HK-2 (cell line): ENCODE measurements at regions not wholly inside any gene's neighbourhood (a gene's known extent, or its start where the extent isn't known, plus 50 kb on each side); places are given as distances from the start of the nearest gene placed in this dataset.
A peak's percentile ranks its signal among the peaks of the same experiment; 100 is the strongest.
"Not testable (repeated sequence)": the region's sequence is repeated elsewhere in the genome, so short reads cannot be mapped to it uniquely, and the experiment has no call there.

Source experiments
- DNase-seq: peaks from one replicate; pipeline ENCODE4 v3.0.0-alpha.2; 2018; ENCODE audit not compliant: unreplicated experiment

DNA sequence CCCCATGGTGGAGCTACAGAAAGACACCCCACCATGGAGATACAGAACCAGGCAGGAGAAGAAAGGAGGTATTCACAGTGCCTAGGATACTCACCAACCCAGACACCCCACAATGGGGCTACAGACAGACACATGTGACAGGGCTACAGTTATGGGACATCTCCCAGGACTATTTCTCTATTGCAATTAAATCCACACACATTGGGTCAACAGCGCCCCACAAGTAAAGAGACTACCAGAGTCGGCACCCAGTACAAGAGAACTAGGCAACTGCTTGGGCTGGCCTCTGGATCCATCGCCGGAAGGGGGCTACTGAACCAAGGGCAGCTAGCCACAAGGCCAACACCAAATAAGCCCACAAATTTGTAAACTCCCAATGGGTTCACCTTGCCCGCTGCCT, 310.1 kb upstream of the NCKAP5 start:
- no peak for DNase-seq

DNA sequence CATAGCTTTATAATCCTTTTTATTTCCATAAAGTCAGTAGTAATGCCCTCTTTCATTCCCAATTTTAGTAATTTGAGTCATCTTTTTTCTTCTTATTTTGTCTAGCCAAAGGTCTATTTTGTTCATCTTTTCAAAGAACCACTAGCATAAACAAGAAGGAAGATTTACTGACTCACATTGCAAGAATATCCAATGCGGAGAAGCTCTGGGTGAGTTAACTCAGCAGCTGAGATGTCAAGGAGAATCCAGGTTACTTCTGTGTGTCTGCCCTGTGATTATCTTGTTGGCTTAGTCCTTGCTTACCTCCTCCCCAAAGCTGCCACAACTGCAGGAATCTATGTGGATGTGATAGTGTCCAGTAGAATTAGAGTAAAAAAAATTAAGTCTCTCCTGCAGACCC, 311.4 kb upstream of the NCKAP5 start:
- no peak for DNase-seq

DNA sequence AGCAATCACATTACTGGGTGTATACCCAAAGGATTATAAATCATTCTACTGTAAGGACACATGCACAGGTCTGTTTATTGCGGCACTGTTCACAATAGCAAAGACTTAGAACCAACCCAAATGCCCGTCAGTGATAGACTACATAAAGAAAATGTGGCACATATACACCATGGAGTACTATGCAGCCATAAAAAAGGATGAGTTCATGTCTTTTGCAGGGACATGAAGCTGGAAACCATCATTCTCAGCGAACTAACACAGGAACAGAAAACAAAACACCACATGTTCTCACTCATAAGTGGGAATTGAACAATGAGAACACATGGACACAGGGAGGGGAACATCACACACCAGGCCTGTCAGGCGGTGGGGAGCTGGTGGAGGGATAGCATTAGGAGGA, 313.9 kb upstream of the NCKAP5 start:
- DNase-seq: not testable (repeated sequence)

DNA sequence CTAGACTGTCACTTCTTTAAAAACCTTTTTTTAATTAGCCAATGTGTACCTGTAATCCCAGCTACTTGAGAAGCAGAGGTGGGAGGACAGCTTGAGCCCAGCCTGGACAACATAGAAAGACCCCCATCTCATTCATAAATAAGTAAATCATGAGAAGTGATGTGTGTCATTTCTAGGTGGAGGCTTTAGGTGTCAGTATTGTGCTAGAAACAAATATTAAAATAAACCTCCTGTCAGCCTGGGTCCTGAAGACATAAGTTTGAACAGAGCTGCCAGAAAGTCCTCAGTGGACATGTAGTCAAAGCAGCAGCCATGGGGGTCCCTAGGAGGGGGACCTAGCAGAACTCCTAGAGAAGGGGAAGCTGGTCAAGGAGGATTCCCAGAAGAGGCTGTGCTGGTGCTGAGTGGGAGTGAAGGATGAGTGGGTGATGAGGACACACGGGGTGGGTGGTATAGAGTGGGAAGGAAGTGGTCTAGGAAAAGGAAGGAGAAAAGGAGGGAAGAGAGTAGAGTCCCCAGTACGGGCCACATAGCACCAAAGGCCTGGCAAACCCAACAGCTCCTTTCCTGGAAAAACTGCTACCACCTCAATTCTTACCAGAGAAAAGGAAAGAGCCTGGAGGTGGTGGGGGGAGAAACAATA, 316.6 kb upstream of the NCKAP5 start:
- no peak for DNase-seq

DNA sequence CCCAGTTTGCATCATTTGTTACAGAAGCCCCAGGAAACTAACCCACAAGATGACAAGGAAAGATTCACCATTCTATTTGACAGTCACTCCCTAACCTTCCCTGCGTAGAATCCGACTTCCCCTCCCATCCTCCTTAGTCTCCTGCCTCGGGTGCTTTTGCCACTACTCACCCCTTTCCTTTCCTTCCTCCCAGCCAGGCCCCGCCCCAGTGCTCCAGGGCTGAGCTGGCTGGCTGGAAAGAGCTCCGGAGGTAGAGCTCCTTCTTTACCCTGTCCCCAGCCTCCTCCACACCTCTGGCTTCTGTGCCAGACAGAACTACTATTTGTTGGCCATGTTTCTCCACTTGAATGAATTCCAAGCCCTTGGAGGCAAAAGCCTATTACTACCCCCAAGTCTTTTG, 317.6 kb upstream of the NCKAP5 start:
- peak; percentile 40 for DNase-seq

DNA sequence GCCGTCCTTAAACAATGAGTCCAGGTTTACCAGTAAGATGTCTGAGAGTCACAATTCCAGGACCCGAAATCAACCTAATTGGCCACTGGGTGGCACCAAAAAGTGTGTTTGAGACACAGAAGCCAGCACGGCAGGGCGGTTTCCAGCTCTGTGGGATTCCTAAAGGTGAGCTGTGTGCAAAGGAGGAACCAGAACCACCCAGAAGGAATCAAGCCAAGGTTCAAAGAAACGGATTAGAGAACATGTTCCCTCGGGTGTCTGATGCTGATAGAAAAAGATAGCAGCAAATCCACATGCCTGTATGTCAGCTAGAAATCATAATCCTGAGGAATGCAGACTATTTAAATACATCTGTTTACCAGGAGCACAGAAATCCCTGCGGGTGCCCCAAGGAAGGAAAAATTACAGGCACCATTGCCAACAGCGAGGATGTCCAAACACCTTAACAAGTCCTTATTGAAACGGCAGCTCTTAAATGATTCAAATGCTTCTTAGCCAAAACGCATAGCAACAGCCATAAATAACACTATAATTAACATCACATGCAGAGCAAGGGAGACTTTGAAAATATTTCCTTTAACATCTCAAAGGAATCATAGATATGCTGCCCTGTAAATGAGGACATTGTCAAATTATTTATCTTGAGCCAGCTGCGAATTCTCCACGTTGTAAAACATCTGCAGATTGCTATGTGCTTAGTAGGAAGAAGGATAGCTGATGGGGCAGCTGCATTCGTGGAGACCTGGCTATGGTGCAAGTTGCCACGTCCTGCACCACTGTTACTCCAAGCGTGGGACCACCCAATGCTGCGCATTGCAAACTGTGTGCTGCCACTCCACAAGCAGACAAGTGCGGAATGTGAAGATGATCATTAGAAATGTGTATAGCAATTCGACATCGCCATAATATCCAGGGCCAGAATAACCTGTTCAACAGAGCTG, 318.7 kb upstream of the NCKAP5 start:
- peak; percentile 59 for DNase-seq

DNA sequence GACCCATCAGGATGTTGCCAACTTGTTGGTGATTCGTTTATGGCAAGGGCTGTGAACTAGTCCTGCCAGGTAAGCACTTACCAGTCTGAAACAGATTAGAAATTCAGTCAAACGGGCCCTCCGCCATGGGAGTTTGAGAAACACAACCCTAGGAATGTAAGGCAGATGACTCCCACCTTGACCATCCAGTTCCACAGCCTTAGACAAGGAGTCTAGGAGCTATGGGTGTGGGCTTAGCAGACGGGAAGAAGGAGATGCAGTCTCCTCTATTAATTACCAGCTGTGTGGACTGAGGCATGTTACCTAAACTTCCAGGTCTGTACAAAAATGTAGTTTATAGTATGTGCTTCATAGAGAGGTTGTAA, 319.4 kb upstream of the NCKAP5 start:
- DNase-seq: no peak

DNA sequence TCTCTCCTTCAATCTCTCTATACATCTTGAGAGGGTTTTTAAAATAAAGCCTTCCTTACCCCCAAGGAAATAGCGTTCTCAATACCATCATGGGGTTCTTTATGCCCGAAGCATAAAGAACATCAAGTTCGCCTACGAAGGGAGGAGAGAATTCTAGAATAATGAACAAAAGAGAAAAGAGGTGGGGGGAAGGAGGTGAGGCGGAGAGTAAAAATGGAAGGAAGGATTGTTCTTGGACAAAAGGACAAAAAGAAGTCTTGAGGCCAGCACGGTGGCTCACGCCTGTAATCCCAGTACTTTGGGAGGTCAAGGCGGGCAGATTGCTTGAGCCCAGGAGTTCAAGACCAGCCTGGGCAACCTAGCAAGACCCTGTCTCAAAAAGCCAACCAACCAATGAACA, 319.8 kb upstream of the NCKAP5 start:
- DNase-seq: no peak

DNA sequence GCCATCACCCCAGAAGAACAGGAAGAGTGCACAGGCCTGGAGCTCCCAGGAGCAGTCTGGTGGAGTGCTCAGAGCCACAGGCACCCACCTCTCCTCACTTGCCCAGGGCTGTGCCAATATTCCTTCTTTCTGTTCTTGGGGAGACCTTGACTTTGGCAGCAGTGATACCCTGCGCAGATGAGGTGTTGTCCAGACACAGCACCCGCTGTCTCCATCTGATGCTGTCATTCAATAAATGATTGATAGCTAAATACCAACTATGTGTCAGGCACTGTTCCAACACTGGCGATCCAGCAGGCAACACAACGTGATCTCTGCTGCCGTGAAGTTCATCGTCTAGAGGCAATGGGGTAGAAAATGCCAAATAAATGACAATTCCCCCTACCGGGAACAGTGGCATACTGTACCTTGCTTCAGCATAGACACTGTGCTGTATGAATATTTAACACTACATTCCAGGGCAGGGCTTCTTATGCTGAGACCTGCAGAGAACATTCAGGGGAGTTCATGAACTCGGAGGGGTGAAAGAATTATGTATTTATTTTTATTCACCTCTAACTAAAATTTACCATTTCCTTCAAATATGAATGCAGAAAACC, 320.5 kb upstream of the NCKAP5 start:
- DNase-seq: no peak

DNA sequence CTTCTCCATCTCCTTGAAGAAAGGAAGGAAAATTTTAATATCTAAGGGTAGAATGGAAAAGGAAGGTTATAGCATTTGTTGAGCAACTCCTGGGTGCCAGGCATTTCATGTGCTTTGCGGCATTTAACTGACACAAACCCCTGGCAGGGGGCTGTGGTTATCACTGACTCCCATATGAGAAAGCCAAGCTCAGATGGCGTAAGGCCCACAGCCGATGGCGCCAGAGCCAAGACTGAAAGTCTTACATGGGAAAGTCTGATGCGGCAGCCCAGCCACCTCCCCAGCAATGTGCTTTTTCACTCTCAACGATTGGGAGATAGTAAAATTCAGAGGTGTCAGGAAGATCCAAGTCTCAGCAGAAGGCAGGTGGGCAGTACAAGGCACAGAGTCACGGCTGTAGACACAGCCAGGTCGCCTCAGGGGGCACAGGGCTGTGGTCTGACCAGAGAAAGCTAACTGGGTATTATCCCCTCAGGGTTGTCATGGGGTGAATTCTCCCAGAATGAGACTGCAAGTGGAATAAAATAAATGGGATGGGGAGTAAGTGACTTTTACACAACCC, 324.2 kb upstream of the NCKAP5 start:
- DNase-seq: no peak

DNA sequence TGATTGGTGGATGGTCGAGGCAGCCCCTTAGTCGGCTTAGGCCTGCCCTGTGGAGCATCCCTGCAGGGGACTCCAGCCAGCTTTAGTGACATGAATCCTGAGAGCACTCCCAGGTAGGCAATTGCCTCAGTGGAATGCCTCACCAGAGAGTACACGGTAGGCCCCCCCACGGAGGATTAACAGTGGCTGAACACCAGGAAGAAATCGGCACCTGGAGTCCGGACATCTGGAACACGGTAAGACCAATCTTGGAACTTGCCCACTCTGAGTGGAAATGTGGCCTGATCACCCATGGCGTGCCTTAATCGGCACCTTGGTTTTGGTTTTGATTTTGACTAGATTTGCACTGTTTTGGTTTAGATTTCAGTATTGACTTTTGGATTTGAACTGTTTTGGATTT, 326.2 kb upstream of the NCKAP5 start:
- no peak for DNase-seq

DNA sequence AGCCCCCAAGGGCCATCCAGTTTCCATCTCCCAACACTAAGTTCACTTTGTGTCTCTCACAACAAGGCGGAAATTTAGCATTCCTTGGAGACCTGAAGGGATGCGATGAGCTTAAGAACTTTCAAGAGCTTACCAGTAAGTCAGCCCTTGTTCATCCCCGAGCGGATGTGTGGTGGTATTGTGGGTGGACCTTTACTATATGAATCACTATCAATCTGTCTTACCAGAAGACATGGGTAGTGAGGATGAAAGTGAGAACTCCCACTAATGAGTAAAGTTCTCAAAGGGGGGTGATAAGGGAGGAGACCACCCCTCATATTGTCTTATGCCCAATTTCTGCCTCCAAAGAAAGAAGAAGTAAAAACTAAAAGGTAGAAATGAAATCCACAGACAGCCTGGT, 329.6 kb upstream of the NCKAP5 start:
- not testable (repeated sequence) for DNase-seq

DNA sequence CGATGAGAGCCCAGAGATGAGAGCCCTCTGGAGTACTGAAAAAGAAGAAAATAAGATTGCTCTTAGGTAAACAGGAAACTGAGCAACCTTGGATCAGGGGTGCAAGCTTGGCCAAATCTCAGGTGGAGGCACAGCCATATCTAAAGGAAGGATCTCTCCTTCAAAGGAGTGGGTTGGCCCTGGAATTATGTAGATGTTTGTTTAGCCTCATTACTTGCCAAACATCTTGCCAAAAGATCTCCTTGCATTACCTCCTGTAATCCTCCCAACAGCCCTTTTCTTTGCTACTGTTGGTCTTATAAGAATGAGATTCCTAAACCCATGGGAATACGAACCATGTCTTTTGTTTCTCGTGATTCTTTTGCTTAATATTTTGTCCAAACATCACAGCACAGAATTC, 332.6 kb upstream of the NCKAP5 start:
- DNase-seq: no peak

DNA sequence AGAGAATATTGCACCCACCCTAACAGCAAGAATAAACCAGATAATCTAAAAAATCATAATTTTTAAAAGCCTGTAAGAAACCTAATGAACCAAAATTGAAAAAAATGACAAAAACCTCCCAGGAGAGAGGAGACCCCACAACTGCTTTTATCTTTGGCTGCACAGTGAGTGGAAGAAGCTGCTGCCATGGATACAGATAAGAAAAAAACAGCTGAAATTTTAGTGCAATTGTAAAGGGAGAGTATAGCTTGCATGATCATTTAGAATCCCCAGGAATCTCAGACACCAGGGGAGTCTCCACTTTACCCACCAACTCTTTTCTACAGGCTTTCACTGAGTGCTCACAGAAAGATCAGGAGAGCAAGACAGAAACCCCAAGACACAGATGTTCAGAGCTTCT, 338.1 kb upstream of the NCKAP5 start:
- no peak for DNase-seq

DNA sequence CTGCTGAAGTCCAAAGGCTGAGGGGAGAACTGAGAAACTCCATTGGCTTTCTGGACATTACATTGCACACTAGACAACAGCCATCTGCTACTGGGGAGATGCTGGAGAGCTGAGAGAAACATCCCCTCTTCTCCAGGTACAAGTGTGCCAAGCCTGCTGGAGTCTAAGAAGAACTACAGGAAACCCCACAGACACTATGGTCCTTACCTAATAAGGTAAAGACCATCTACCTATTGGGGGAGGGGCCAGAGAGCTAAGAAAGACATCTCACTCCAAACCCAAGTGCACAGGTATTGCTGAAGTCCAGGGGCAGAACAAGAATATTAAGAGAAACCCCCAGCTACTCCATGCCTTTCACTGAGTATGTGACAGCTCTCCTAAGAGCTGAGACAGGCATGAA, 338.7 kb upstream of the NCKAP5 start:
- DNase-seq: no peak

DNA sequence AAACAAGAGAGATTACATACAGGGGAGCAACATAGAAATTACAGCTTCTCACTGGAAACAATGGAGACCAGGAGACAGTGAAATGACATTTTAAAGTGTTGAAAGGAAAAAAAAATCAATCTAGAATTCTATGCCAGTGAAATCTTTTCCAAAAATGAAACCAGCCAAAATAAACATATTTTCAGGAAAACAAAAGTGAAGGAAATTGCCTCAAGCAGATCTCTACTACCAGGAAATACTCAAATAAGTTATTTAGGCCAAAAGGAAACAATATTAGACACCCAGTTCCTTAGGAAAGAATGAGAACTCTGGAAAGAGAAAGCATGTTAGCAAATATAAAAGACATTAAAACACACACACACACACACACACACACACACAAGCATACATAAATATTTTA, 339.9 kb upstream of the NCKAP5 start:
- no peak for DNase-seq

DNA sequence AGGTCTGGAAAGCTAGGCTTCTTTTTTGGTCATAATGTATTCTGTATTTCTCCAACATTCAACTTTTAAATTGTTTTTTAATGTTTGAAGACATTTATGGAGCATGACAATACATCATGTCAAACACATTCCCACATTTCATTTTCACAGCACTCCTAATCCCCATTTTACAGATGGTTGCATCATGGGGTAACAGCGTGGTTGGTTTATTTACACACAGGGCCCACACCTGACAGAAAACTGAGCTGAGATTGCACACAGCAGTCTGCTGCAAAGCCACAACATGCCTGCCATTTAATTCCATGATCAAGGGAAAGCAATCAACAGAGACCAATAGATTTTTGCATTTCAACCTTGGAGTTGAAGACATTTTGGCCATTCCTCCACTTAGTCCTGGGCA, 335.7 kb upstream of the MGAT5 start:
- no peak for DNase-seq

DNA sequence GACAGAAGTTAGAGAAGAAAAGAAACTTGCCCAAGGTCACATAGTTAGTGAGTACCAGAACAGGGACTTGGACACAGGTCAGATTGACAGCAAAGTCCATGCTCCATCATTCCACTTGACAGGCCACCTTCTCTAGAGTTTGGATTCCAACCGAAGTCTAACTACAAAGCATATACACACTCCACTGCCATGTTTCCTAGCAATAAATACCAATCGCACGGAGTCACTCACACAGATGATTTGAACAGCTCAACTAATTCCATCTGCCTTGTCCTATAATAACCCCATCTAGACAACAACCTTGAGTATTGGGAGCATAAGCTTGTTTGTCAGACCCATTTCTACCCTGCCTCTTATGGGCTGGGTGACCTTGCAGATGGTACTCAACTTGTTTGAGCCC, 334.6 kb upstream of the MGAT5 start:
- DNase-seq: no peak

DNA sequence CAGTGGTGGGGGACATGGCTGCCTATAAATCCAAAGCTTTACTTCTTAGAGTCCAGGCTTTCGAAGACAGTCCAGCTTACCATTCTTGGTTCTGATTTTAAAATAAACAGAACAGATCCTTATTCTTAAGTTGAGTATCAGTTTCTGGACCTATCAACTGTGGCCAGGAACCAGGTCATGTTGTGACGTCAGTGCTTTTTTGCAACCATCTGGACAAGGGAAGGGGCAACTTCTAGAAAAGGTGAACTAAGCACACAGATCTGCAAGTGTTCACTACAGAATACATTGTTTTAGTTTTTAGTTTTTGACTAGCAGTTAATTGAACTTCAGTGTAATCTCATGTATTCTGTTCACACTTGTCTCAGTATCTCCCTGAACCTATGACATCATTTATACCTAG, 326.0 kb upstream of the MGAT5 start:
- no peak for DNase-seq

DNA sequence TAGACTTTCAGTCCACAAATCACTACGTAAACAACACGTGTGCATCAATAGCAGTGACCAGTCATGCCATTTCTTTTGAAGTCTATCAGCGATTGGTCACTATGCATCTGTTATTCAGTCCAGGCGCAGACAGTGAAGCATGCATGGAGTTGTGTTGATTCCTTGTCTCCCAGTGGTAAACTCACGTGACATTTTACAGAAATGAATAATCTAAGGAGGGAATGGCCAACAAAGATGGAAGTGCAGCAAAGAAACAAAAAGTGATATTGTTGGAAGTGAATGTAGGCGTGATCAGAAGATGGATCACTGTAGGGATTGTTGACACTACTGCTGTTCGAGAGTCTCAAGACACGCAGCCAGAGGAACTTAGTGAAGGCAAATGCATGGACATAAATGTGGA, 317.8 kb upstream of the MGAT5 start:
- no peak for DNase-seq

DNA sequence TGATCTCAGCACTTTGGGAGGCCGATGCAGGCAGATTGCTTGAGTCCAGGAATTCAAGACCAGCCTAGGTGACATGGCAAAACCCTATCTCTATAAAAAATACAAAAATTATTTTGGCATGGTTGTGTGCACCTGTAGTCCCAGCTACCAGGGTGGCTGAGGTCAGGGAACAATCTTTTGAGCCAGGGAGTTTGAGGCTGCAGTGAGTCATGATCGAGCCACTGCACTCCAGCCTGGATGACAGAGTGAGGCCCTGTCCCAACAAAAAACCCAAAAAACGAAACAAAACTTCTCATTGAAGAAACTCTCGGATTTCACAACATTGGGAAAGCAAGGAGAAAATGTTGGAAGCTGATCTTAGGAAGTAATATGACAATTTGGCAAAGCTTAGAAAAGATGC, 317.3 kb upstream of the MGAT5 start:
- DNase-seq: no peak

DNA sequence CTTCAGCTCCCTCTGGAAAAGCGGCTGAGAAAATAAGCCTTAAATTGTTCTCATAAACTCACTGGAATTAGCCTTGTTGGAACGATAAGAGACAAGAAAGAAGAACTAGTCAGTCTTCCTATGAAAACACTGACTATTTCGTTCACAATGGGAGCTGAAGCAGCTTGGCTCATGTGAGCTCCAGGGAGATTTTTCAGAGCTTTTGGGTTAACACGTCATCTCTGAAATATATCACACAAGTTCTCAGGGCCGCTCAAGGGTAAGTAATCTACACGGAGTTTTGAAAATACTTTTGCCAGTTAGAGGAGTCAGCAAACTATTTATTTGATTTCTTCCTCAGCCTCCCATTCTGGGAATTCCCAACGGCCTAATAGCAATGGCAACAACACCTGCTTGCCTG, 316.2 kb upstream of the MGAT5 start:
- DNase-seq: no peak

DNA sequence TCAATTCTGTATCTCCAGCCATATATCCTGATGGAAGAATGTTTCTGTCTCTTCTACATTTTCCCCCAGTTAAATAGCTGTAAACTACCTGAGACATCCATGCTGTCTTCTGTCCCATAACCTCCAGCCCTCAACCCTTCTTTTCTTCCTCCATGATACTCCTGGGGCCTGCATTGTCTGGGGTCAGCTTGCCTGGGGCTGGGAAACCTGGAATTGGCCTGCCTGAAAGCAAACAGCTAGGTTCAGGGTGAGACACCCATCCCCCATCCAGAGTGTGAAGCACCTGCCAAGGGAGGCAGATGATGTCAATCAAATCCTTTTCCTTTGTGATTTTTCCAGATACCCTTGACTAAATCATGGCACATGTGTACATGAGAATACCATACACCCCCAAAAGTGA, 313.7 kb upstream of the MGAT5 start:
- DNase-seq: no peak
